Left lung (tissue), 4 donors: ENCODE measurements at regions not wholly inside any gene's neighbourhood (a gene's known extent, or its start where the extent isn't known, plus 50 kb on each side); places are given as distances from the start of the nearest gene placed in this dataset.

Experiments used
- ATAC-seq: fragments of 200-7000 bp; cut with Tn5 transposase; one replicate; pipeline ENCODE4 v1.9.1; 2020; ENCODE audit warnings: moderate library complexity
- DNase-seq, 4 donors: peaks; one replicate each; pipeline ENCODE4 v3.0.0-alpha.2; 2013 to 2020
- H3K27ac ChIP-seq, 2 donors: fragments of 200-600 bp; sonication (generic) in 1 of 2; one replicate each; pipeline versions ENCODE4 v1.5.0 to v1.8.0; 2020 to 2021
- H3K27me3 ChIP-seq, 2 donors: fragments of 200-600 bp; sonication (generic) in 1 of 2; one replicate each; pipeline versions ENCODE4 v1.5.0 to v1.8.0; 2020 to 2021
- H3K36me3 ChIP-seq, 2 donors: fragments of 200-600 bp; sonication (generic) in 1 of 2; one replicate each; pipeline versions ENCODE4 v1.5.0 to v1.8.0; 2020 to 2021
- H3K4me1 ChIP-seq, 2 donors: fragments of 200-600 bp; one replicate each; pipeline ENCODE4 v1.8.0; 2021
- H3K4me3 ChIP-seq, 2 donors: fragments of 200-600 bp; sonication (generic) in 1 of 2; one replicate each; pipeline versions ENCODE4 v1.5.0 to v1.8.0; 2020 to 2021; ENCODE audit warnings: mild to moderate bottlenecking in 1 of 2
- H3K9me3 ChIP-seq, 2 donors: fragments of 200-600 bp; sonication (generic) in 1 of 2; one replicate each; pipeline versions ENCODE4 v1.5.0 to v1.8.0; 2020 to 2021
- intact Hi-C, 2 donors: fragments of 100-400 bp; cut with DNase I; formaldehyde crosslinking; loops; one replicate each; pipeline versions ENCODE4 v1.11.2 to v1.14.2; 2022
- TF ChIP-seq, protein P1 (sequence below), 2 donors: fragments of 200-600 bp; sonication (generic) in 1 of 2; IDR thresholded peaks; one replicate each; pipeline versions ENCODE4 v1.5.0 to v1.8.0; 2021; ENCODE audit warnings: antibody characterized with exemption in 2 of 2
- donor health status: DM: no; HTN: yes; CAD: no.
- donor health status: DM: no; HTN: no; CAD: no.

GRCh38 chr18:73579698-73580097, 567.9 kb downstream of the FBXO15 start:
- TF ChIP-seq, protein P1, sequence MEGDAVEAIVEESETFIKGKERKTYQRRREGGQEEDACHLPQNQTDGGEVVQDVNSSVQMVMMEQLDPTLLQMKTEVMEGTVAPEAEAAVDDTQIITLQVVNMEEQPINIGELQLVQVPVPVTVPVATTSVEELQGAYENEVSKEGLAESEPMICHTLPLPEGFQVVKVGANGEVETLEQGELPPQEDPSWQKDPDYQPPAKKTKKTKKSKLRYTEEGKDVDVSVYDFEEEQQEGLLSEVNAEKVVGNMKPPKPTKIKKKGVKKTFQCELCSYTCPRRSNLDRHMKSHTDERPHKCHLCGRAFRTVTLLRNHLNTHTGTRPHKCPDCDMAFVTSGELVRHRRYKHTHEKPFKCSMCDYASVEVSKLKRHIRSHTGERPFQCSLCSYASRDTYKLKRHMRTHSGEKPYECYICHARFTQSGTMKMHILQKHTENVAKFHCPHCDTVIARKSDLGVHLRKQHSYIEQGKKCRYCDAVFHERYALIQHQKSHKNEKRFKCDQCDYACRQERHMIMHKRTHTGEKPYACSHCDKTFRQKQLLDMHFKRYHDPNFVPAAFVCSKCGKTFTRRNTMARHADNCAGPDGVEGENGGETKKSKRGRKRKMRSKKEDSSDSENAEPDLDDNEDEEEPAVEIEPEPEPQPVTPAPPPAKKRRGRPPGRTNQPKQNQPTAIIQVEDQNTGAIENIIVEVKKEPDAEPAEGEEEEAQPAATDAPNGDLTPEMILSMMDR (IDR thresholded peaks at IDR 0.05) = no peak
- no peak for ATAC-seq
- DNase-seq = no peak
- no peak overlapping the region for H3K27ac ChIP-seq
- no peaks in the 10 kb centered on the region for H3K27me3 ChIP-seq
- intact Hi-C loops = no loop called here
- H3K4me1 ChIP-seq = no peaks in the 10 kb centered on the region
- H3K9me3 ChIP-seq = no peaks in the 10 kb centered on the region
- H3K36me3 ChIP-seq = no peaks in the 10 kb centered on the region
- H3K4me3 ChIP-seq = no peak overlapping the region

- DNase-seq = no peak
- no peaks in the 10 kb centered on the region for H3K36me3 ChIP-seq
- TF ChIP-seq, protein P1 (IDR thresholded peaks at IDR 0.05) = no peak
- intact Hi-C loops = no loop called here
- no peak overlapping the region for H3K4me3 ChIP-seq
- ATAC-seq = no peak
- H3K9me3 ChIP-seq = no peaks in the 10 kb centered on the region
- no peaks in the 10 kb centered on the region for H3K27me3 ChIP-seq
- H3K4me1 ChIP-seq = no peaks in the 10 kb centered on the region
- no peak overlapping the region for H3K27ac ChIP-seq
Observed at GRCh38 chr18:73577365-73577764, 570.3 kb downstream of the FBXO15 start.

GRCh38 chr18:73563901-73564472, 583.6 kb downstream of the FBXO15 start:
- Histone ChIP-seq H3K36me3 (no peaks in the 10 kb centered on the region), H3K4me3 (no peak overlapping the region), H3K4me1 (no peaks in the 10 kb centered on the region), H3K27ac (peak overlapping the region in 1 of 2 donors; percentile 45), H3K27me3 (no peaks in the 10 kb centered on the region), H3K9me3 (no peaks in the 10 kb centered on the region)
- DNase-seq (no peak), ATAC-seq (no peak)
- intact Hi-C loops = no loop called here
- TF ChIP-seq, protein P1 (IDR thresholded peaks at IDR 0.05) = no peak

DNA sequence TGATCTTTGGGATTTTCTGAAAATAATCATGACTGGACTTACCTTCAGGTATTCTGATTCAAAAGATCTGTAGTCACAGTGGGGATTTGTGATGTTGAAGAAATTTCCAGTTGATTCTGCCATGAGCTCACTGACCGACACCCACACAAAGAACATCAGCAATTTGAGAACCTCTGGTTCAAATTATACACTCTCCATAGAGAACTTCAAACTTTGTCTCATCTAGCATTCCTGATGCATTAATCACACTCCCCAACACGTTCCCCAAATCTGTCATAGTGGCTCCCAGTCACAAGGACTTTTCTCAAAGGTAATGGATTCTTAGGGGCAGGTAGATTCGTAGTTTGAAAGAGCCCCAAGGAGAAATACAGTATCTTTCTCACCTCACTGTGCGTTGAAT, 584.3 kb downstream of the FBXO15 start:
- H3K27me3 ChIP-seq = no peaks in the 10 kb centered on the region
- H3K27ac ChIP-seq = peak overlapping the region in 1 of 2 donors; percentile 45
- H3K9me3 ChIP-seq = no peaks in the 10 kb centered on the region
- DNase-seq (no peak), ATAC-seq (no peak)
- TF ChIP-seq, protein P1 (IDR thresholded peaks at IDR 0.05) = no peak
- H3K4me1 ChIP-seq = no peaks in the 10 kb centered on the region
- no peaks in the 10 kb centered on the region for H3K36me3 ChIP-seq
- intact Hi-C loops = no loop called here
- no peak overlapping the region for H3K4me3 ChIP-seq

DNA sequence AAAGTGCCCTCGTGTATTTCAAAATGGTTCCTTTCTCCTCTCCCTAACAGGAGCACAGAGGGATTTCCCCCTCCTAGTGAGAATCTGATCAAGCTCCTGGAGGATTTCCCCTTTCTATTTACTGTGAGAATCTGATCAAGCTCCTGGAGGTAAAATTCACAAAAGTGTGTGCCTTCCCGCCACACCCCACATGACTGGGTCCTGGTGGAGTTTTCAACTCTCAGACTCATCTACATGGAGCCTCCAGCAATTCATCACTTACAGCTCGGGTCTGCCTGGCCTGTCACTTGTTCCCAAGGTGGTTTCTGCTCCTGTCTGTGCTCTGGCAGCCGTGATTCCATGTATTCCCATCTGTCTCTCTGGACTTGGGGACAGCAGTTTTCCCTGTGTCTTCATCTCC, 590.7 kb downstream of the FBXO15 start:
- Histone ChIP-seq H3K4me1 (no peaks in the 10 kb centered on the region), H3K27ac (no peak overlapping the region), H3K36me3 (no peaks in the 10 kb centered on the region), H3K4me3 (no peak overlapping the region), H3K9me3 (no peaks in the 10 kb centered on the region), H3K27me3 (no peaks in the 10 kb centered on the region)
- ATAC-seq = no peak
- DNase-seq = no peak
- intact Hi-C loops = no loop called here
- TF ChIP-seq, protein P1 (IDR thresholded peaks at IDR 0.05) = no peak
